ENCODE measurements at regions not wholly inside any gene's neighbourhood (a gene's known extent, or its start where the extent isn't known, plus 50 kb on each side); places are given as distances from the start of the nearest gene placed in this dataset.

GRCh38 chr3:167067787-167068161, 312.3 kb downstream of the ZBBX start:
- Mint-ChIP-seq H3K9me3 (peaks cover 0 to 9% (median 2%) of the 10 kb centered on the region in 7 donors), H3K4me3 (no peak overlapping the region), H3K27ac (no peak overlapping the region), H3K27me3 (ENCODE audit: low read depth in 3 of 3) (no peaks in the 10 kb centered on the region), H3K36me3 (no peaks in the 10 kb centered on the region), H3K4me1 (no peaks in the 10 kb centered on the region)
- Histone ChIP-seq H3K9me3 (replicated peaks in 1 of 2; ENCODE audit: control insufficient read depth in 1 of 2, insufficient read depth in 1 of 2, low read length in 2 of 2) (peaks cover 6 to 7% of the 10 kb centered on the region in 2 donors), H3K4me3 (replicated peaks in 1 of 3; ENCODE audit: low read depth in 2 of 3, low read length in 3 of 3) (no peak overlapping the region), H3K36me3 (replicated peaks in 1 of 2; ENCODE audit: control insufficient read depth in 1 of 2, insufficient read depth in 2 of 2, low read length in 2 of 2) (no peaks in the 10 kb centered on the region), H4K20me1 (ENCODE audit: insufficient read depth, low read length) (no peaks in the 10 kb centered on the region), H3K4me1 (ENCODE audit: control insufficient read depth in 1 of 2, insufficient read depth in 2 of 2, low read length in 2 of 2) (no peaks in the 10 kb centered on the region), H3K4me2 (replicated peaks; ENCODE audit: extremely low read depth, low read length, poor library complexity, severe bottlenecking) (no peak overlapping the region), H3K9ac (ENCODE audit: insufficient read depth, low read length, poor library complexity, severe bottlenecking) (no peak overlapping the region), H3K79me2 (ENCODE audit: insufficient read depth, low read length) (no peaks in the 10 kb centered on the region), H2AFZ (ENCODE audit: insufficient read depth, low read depth, low read length, poor library complexity, severe bottlenecking) (no peak overlapping the region), H3K27me3 (ENCODE audit: control insufficient read depth in 2 of 2, insufficient read depth in 2 of 2, low read length in 2 of 2) (no peaks in the 10 kb centered on the region), H3K27ac (ENCODE audit: low read depth in 1 of 2, low read length in 2 of 2) (no peak overlapping the region)
- DNase-seq = no peak
- intact Hi-C loops (cut with micrococcal nuclease) = no loop called here
- WGBS (ENCODE audit: insufficient coverage) = no CpG with 5 or more reads among the region's 3 CpGs
- no peak for TF ChIP-seq CTCF (IDR thresholded peaks at IDR 0.05)

- DNase-seq = no peak
- no peak overlapping the region for H3K4me3 Mint-ChIP-seq
- no peaks in the 10 kb centered on the region for H3K4me1 Mint-ChIP-seq
- H3K27me3 Mint-ChIP-seq (ENCODE audit: low read depth in 3 of 3) = no peaks in the 10 kb centered on the region
- no peak for TF ChIP-seq CTCF (IDR thresholded peaks at IDR 0.05)
- no peak overlapping the region for H3K4me3 ChIP-seq (replicated peaks in 1 of 3; ENCODE audit: low read depth in 2 of 3, low read length in 3 of 3)
- no peak overlapping the region for H3K27ac Mint-ChIP-seq
- no peaks in the 10 kb centered on the region for H4K20me1 ChIP-seq (ENCODE audit: insufficient read depth, low read length)
- no peak overlapping the region for H3K27ac ChIP-seq (ENCODE audit: low read depth in 1 of 2, low read length in 2 of 2)
- no peak overlapping the region for H3K9ac ChIP-seq (ENCODE audit: insufficient read depth, low read length, poor library complexity, severe bottlenecking)
- H3K4me2 ChIP-seq (replicated peaks; ENCODE audit: extremely low read depth, low read length, poor library complexity, severe bottlenecking) = no peak overlapping the region
- WGBS (ENCODE audit: insufficient coverage) = 83% methylated on average over 3 of the region's 5 CpGs
- intact Hi-C loops (cut with micrococcal nuclease) = no loop called here
- H2AFZ ChIP-seq (ENCODE audit: insufficient read depth, low read depth, low read length, poor library complexity, severe bottlenecking) = no peak overlapping the region
- H3K36me3 Mint-ChIP-seq = no peaks in the 10 kb centered on the region
- peaks cover 6 to 8% of the 10 kb centered on the region in 2 donors for H3K9me3 ChIP-seq (replicated peaks in 1 of 2; ENCODE audit: control insufficient read depth in 1 of 2, insufficient read depth in 1 of 2, low read length in 2 of 2)
- peaks cover 0 to 9% (median 2%) of the 10 kb centered on the region in 7 donors for H3K9me3 Mint-ChIP-seq
- no peaks in the 10 kb centered on the region for H3K79me2 ChIP-seq (ENCODE audit: insufficient read depth, low read length)
- H3K4me1 ChIP-seq (ENCODE audit: control insufficient read depth in 1 of 2, insufficient read depth in 2 of 2, low read length in 2 of 2) = no peaks in the 10 kb centered on the region
- H3K36me3 ChIP-seq (replicated peaks in 1 of 2; ENCODE audit: control insufficient read depth in 1 of 2, insufficient read depth in 2 of 2, low read length in 2 of 2) = no peaks in the 10 kb centered on the region
- H3K27me3 ChIP-seq (ENCODE audit: control insufficient read depth in 2 of 2, insufficient read depth in 2 of 2, low read length in 2 of 2) = no peaks in the 10 kb centered on the region
Measured at GRCh38 chr3:167066977-167067786, 312.9 kb downstream of the ZBBX start.

Measured in CD14-positive monocyte (primary cell).